ENCODE measurements at regions not wholly inside any gene's neighbourhood (a gene's known extent, or its start where the extent isn't known, plus 50 kb on each side); places are given as distances from the start of the nearest gene placed in this dataset.
"Not testable (repeated sequence)": the region's sequence is repeated elsewhere in the genome, so short reads cannot be mapped to it uniquely, and the experiment has no call there.

- no peak overlapping the region for H3K4me3 ChIP-seq
- H3K27ac ChIP-seq = no peak overlapping the region
- H3K27me3 ChIP-seq (ENCODE audit: low read depth) = no peaks in the 10 kb centered on the region
- no peak for DNase-seq
- no peaks in the 10 kb centered on the region for H3K36me3 ChIP-seq
- no peak for TF ChIP-seq CTCF (IDR thresholded peaks at IDR 0.05)
- H3K9me3 ChIP-seq = no peaks in the 10 kb centered on the region
- intact Hi-C loops (cut with DNase I) = no loop called here
- ATAC-seq = no peak
- no peaks in the 10 kb centered on the region for H3K4me1 ChIP-seq
Measured at GRCh38 chr3:72614394-72615074, 233.7 kb downstream of the SHQ1 start.

GRCh38 chr3:72613871-72614270 is 234.4 kb downstream of the SHQ1 start:
- Histone ChIP-seq H3K4me1 (no peaks in the 10 kb centered on the region), H3K4me3 (no peak overlapping the region), H3K36me3 (no peaks in the 10 kb centered on the region), H3K9me3 (no peaks in the 10 kb centered on the region), H3K27ac (no peak overlapping the region), H3K27me3 (ENCODE audit: low read depth) (no peaks in the 10 kb centered on the region)
- intact Hi-C loops (cut with DNase I) = no loop called here
- ATAC-seq = no peak
- TF ChIP-seq CTCF (IDR thresholded peaks at IDR 0.05) = no peak
- DNase-seq = no peak

GRCh38 chr3:72609114-72609513 is 239.1 kb downstream of the SHQ1 start:
- H3K4me1 ChIP-seq; DNase-seq; H3K9me3 ChIP-seq; ATAC-seq; H3K27ac ChIP-seq; intact Hi-C loops (cut with DNase I); H3K4me3 ChIP-seq; H3K27me3 ChIP-seq (ENCODE audit: low read depth); H3K36me3 ChIP-seq: not testable (repeated sequence)

GRCh38 chr3:72606005-72606800 is 242.0 kb downstream of the SHQ1 start:
- ATAC-seq = no peak
- intact Hi-C loops (cut with DNase I) = no loop called here

GRCh38 chr3:72604328-72604727 is 243.9 kb downstream of the SHQ1 start:
- no peak overlapping the region for H3K4me3 ChIP-seq
- ATAC-seq (no peak), DNase-seq (no peak)
- TF ChIP-seq CTCF (IDR thresholded peaks at IDR 0.05) = no peak
- no peaks in the 10 kb centered on the region for H3K4me1 ChIP-seq
- H3K36me3 ChIP-seq = no peaks in the 10 kb centered on the region
- intact Hi-C loops (cut with DNase I) = no loop called here
- H3K27me3 ChIP-seq (ENCODE audit: low read depth) = no peaks in the 10 kb centered on the region
- no peak overlapping the region for H3K27ac ChIP-seq
- no peaks in the 10 kb centered on the region for H3K9me3 ChIP-seq

More at GRCh38 chr3:72606005-72606800, 242.0 kb downstream of the SHQ1 start:
- no peak overlapping the region for H3K27ac ChIP-seq
- no peaks in the 10 kb centered on the region for H3K27me3 ChIP-seq (ENCODE audit: low read depth)
- H3K36me3 ChIP-seq = no peaks in the 10 kb centered on the region
- DNase-seq = no peak
- no peaks in the 10 kb centered on the region for H3K4me1 ChIP-seq
- H3K9me3 ChIP-seq = no peaks in the 10 kb centered on the region
- no peak overlapping the region for H3K4me3 ChIP-seq
- TF ChIP-seq CTCF (IDR thresholded peaks at IDR 0.05) = no peak
